Activated naive CD8-positive, alpha-beta T cell treated with anti-CD3 and anti-CD28 coated beads, Interleukin-2, amount 50 U/mL, for 16 hours (primary cell): ENCODE measurements at regions not wholly inside any gene's neighbourhood (a gene's known extent, or its start where the extent isn't known, plus 50 kb on each side); places are given as distances from the start of the nearest gene placed in this dataset.
"Not testable (repeated sequence)": the region's sequence is repeated elsewhere in the genome, so short reads cannot be mapped to it uniquely, and the experiment has no call there.

Experiments
- DNase-seq: peaks from one replicate; pipeline ENCODE4 v3.0.0-alpha.2; 2020; ENCODE audit warnings: low read depth, low spot score

DNA sequence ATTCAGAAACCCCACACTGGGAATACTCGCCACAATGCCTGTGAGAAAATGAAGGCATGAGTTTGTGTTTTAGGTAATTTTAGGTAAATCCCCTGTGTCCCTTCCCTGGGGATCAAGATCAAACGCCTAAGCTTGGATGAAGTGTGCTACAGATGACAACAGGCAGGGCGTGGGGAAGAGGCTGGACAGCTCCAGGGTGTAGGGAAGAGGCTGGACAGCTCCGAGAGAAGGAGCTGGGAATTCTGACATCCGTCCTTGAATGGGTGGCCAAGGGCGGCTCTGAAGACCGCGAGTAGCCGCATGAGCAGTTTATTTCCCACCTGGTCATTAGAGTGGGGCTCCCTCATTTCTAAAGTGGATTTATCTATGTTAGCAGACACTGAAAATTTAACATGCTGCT, 109.7 kb downstream of the RAMP3 start:
- no peak for DNase-seq

GRCh38 chr7:45268013-45268412, 110.4 kb downstream of the RAMP3 start:
- DNase-seq = no peak

GRCh38 chr7:45269192-45269591, 111.6 kb downstream of the RAMP3 start:
- DNase-seq = no peak

- DNase-seq = no peak
Measured at GRCh38 chr7:45278763-45279398, 121.3 kb downstream of the RAMP3 start.

DNA sequence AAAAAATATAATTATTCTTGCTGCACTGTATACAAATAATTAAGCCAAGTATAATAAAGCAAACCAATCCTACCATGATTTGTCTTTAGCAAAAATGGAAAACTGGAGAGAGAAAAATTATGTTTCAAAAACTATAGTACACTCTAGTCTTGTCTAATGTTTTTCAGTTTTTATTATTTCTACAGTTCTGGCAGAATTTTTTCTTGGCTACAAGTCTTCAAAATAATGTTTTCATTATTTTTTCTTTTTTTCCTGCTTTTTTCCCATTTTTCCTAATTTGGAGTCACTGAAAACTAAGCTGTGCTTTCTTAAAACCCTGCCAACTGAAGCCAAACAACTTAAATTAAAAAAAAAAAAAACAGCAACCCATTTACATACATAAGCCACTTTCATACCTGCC, 132.0 kb downstream of the RAMP3 start:
- DNase-seq = not testable (repeated sequence)

DNA sequence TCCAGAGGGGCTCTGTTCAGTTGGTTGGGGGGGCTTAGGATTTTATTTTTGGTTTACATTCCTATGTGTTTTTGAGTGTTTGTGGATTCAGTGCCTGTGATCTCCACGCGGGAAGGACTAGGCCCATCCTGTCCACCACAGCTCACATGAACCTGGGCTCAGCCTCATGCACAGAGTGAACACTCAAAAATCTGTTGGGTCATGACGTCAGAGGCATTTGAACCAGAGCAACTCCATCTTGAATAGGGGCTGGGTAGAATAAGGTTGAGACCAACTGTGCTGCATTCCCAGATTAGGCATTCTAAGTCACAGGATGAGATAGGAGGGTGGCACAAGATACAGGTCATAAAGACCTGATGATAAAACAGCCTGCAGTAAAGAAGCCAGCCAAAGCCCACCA, 133.3 kb downstream of the RAMP3 start:
- DNase-seq = no peak

GRCh38 chr7:45292481-45292880, 134.9 kb downstream of the RAMP3 start:
- DNase-seq = no peak

GRCh38 chr7:45293295-45293942, 135.8 kb downstream of the RAMP3 start:
- DNase-seq = no peak

GRCh38 chr7:45294559-45294958, 137.0 kb downstream of the RAMP3 start:
- DNase-seq = no peak

DNA sequence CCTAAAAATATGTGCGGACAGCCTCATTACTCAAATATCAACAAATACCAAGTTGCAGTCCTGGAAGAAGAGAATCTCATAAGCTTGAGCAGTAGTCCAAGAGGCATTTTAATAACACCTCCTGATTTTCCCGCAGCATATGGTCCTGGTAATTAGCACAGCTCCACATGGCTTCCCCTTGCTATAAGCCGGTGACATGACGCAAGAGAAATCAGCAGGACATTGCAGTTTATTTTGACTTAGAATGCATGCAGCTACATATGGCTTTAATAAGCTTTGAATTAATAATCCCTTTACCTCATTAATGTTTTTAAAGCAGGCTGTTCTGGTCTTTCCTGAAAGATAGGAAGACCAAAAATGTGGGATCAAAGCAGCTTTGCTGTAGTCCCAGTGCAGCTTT, 137.6 kb downstream of the RAMP3 start:
- DNase-seq = no peak

DNA sequence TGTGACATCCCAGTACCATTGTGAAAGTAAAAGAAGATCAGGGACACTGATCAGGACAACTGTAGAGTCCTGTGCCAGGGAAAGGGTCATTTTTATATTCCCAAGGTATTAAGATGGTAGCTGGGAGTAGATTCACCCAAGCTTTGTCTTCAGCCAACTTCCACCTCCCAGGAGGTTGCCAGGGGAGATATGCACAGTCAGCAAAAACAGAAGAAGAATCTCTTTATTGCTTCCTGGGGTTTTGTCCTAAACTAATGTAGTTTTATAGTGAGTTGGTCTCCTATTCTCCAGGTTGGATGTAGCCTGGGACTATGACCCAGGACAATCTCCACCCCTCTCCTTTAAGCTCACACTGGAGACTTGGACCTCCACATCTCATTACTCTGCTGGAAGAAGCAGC, 139.2 kb downstream of the RAMP3 start:
- no peak for DNase-seq

DNA sequence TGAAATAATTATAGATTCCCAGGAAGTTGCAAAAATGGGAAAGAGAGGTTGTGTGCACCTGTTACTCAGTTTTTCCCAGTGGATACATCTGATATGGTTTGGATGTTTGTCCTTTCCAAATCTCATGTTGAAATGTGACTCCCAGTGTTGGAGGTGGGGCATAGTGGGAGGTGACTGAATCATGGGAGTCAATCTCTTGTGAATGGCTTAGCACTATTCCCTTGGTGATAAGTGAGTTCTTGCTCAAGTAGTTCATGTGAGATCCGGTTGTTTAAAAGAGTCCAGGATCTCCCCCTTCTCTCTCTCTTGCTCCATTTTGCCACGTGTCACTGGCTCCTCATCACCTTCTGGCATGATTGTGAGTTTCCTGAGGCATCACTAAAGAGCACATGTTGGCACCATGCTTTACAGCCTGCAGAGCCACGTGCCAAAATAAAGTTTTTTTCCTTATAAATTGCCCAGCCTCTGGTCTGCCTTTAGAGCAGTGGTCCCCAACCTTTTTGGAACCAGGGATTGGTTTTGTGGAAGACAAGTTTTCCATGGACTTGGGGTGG, 149.2 kb downstream of the RAMP3 start:
- DNase-seq = no peak

DNA sequence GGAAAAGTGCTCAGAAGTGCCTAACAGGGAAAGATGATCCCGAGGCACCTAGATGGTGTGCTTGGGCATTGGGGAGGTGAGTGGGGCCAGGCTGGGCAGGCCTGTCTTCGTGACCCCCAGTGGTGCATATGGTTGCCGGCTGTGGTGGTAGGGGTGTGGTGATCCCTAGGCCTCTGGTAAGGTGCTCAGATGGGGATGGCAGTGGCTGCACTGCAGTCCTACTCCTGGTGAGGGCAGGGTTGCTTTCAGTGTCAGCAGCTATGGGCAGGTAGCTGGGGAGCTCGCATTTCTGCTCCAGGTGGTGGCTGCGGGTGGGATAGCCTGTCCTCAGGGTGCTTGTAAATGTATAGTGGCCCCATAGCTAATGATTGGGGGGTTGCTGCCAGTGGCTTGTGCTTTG, 154.0 kb downstream of the RAMP3 start:
- DNase-seq = no peak

GRCh38 chr7:45315512-45315911, 157.9 kb downstream of the RAMP3 start:
- DNase-seq = not testable (repeated sequence)

- DNase-seq = no peak
Measured at GRCh38 chr7:45324683-45325237, 167.2 kb downstream of the RAMP3 start.

GRCh38 chr7:45325378-45325777, 167.8 kb downstream of the RAMP3 start:
- DNase-seq = no peak

DNA sequence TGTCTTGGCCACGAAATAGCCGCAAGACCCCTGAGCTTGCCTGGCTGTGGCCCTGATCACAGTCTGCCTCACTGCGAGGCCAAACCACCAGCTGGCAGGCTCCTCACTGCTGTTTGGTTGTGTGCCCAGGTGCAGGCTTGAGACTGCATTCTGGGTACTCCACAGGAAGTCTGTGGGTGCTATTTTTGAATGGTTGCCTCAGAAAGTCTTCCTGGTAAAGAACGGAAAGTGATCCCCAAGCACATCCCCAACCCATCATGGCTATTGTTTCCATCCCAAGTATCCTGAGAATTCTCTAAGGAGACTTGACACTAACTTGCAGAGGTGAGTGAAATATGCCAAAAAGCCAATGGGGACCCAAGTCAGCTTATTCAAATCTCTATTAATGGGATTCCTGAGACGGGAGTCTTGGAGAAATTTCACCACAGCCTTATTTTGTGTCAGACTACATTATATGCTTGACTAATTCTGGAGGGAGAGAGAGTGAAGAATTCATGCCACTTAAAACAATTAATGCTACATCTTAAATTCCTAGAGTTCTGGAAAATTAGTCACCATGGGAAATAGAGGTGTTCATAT, 170.9 kb downstream of the RAMP3 start:
- no peak for DNase-seq

GRCh38 chr7:45331563-45331962, 174.0 kb downstream of the RAMP3 start:
- no peak for DNase-seq

DNA sequence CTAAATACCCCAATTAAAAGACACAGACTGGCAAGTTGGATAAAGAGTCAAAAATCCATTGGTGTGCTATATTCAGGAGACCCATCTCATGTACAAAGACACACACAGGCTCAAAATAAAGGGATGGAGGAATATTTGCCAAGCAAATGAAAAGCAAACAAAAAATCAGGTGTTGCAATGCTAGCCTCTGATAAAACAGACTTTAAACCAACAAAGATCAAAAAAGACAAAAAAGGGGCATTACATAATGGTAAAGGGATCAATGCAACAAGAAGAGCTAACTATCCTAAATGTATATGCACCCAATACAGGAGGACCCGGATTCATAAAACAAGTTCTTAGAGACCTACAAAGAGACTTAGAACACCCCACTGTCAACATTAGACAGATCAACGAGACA, 177.4 kb downstream of the RAMP3 start:
- not testable (repeated sequence) for DNase-seq

DNA sequence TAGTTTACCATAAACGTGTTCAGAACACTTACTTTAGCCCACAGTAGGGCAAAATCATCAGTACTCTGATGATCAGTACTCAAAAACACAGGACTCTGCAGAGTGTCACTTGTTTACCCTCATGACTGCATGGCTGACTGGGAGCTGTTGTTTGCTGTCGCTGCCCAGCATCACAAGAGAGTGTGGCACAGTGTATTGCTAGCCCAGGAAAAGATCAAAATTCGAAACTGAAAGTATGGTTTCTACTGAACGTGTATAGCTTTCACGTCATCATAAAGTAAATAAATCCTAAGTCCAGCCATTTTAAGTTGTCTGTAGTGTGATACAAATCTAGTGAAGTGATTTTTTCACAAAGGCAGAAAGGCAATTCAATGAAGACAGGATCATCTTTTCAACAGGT, 184.6 kb downstream of the RAMP3 start:
- DNase-seq = no peak

- no peak for DNase-seq
Measured at GRCh38 chr7:45343746-45344145, 186.2 kb downstream of the RAMP3 start.

DNA sequence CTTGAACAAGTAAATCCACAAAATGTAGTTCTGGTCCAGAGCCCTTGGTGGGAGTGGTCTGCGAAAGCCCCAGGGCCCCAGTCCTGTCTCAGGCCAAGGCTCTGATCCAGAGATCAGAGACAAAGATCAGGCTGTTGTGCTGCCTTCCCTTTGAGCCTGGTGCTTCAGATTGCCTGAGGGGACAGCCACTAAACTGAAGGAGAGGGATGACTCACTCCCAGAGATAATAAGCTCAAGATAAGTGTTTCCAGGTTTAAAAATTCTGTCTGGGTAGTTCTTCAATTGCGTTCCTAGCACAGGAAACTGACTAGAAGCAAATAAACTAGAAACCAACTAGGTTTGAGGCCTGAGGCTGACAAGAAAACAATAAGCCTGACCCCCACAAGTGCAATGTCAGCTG, 190.2 kb downstream of the RAMP3 start:
- no peak for DNase-seq

- DNase-seq = no peak
Measured at GRCh38 chr7:45349090-45349489, 191.5 kb downstream of the RAMP3 start.
